ENCODE measurements at regions not wholly inside any gene's neighbourhood (a gene's known extent, or its start where the extent isn't known, plus 50 kb on each side); places are given as distances from the start of the nearest gene placed in this dataset.

DNA sequence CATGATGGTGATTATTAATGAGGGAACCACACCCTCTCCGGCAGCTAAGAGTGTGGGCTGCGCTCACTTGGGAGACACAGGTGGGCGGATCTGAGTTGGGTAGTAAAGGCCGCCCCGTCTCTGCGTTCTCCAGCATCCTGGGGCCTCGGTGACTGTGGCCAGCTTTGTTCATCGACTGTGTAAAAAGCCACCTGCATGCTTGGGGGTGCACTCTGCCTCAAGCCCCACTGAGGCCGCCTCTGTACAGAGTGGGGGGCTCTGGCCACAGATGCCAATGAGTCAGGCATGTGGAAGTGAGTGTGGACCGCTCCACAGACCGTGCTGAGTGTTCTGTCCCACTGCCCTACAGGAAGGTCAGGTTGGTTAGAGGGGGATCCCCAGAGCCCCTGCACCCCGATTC lies 192.7 kb downstream of the SHANK2 start:
- peaks cover 14% of the 10 kb centered on the region for H3K36me3 Mint-ChIP-seq (ENCODE audit: low read depth)
- Histone ChIP-seq H4K20me1 (replicated peaks; ENCODE audit: insufficient read depth) (no peaks in the 10 kb centered on the region; the same call in 1 of the 2 replicates), H3K27ac (ENCODE audit: low read depth) (no peak overlapping the region), H3K9me2 (ENCODE audit: insufficient read depth) (no peaks in the 10 kb centered on the region), H3K4me3 (no peak overlapping the region), H3K36me3 (ENCODE audit: insufficient read depth) (no peaks in the 10 kb centered on the region), H3K4me1 (ENCODE audit: insufficient read depth) (no peaks in the 10 kb centered on the region), H3K4me2 (no peak overlapping the region), H3K79me2 (replicated peaks; ENCODE audit: insufficient read depth) (no peaks in the 10 kb centered on the region), H3F3A (replicated peaks; ENCODE audit: low read depth) (no peaks in the 10 kb centered on the region), H2AFZ (no peak overlapping the region), H3K27me3 (ENCODE audit: insufficient read depth) (no peaks in the 10 kb centered on the region)
- DNase-seq (ENCODE audit: low spot score) (no peak), ATAC-seq (no peak)
- peaks cover 3% of the 10 kb centered on the region for H3K27me3 Mint-ChIP-seq (ENCODE audit: insufficient read depth, low read depth, poor library complexity)
- TF ChIP-seq POLR2AphosphoS5 (IDR thresholded peaks at IDR 0.05; ENCODE audit: low read depth) (no peak), EZH2phosphoT487 (IDR thresholded peaks at IDR 0.05; ENCODE audit: unreplicated experiment) (no peak), ZNF331 (CRISPR knock-in tag; IDR thresholded peaks at IDR 0.05; ENCODE audit: low read depth) (no peak), CREB1 (CRISPR knock-in tag; IDR thresholded peaks at IDR 0.05; ENCODE audit: low read depth) (no peak)
- TF ChIP-seq, protein P1, sequence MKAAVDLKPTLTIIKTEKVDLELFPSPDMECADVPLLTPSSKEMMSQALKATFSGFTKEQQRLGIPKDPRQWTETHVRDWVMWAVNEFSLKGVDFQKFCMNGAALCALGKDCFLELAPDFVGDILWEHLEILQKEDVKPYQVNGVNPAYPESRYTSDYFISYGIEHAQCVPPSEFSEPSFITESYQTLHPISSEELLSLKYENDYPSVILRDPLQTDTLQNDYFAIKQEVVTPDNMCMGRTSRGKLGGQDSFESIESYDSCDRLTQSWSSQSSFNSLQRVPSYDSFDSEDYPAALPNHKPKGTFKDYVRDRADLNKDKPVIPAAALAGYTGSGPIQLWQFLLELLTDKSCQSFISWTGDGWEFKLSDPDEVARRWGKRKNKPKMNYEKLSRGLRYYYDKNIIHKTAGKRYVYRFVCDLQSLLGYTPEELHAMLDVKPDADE (IDR thresholded peaks at IDR 0.05) = no peak
- TF ChIP-seq, protein P2, sequence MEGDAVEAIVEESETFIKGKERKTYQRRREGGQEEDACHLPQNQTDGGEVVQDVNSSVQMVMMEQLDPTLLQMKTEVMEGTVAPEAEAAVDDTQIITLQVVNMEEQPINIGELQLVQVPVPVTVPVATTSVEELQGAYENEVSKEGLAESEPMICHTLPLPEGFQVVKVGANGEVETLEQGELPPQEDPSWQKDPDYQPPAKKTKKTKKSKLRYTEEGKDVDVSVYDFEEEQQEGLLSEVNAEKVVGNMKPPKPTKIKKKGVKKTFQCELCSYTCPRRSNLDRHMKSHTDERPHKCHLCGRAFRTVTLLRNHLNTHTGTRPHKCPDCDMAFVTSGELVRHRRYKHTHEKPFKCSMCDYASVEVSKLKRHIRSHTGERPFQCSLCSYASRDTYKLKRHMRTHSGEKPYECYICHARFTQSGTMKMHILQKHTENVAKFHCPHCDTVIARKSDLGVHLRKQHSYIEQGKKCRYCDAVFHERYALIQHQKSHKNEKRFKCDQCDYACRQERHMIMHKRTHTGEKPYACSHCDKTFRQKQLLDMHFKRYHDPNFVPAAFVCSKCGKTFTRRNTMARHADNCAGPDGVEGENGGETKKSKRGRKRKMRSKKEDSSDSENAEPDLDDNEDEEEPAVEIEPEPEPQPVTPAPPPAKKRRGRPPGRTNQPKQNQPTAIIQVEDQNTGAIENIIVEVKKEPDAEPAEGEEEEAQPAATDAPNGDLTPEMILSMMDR (conservative IDR thresholded peaks at IDR 0.05; ENCODE audit: low read depth in 2 of 2) = no peak
- TF ChIP-seq, protein P3, sequence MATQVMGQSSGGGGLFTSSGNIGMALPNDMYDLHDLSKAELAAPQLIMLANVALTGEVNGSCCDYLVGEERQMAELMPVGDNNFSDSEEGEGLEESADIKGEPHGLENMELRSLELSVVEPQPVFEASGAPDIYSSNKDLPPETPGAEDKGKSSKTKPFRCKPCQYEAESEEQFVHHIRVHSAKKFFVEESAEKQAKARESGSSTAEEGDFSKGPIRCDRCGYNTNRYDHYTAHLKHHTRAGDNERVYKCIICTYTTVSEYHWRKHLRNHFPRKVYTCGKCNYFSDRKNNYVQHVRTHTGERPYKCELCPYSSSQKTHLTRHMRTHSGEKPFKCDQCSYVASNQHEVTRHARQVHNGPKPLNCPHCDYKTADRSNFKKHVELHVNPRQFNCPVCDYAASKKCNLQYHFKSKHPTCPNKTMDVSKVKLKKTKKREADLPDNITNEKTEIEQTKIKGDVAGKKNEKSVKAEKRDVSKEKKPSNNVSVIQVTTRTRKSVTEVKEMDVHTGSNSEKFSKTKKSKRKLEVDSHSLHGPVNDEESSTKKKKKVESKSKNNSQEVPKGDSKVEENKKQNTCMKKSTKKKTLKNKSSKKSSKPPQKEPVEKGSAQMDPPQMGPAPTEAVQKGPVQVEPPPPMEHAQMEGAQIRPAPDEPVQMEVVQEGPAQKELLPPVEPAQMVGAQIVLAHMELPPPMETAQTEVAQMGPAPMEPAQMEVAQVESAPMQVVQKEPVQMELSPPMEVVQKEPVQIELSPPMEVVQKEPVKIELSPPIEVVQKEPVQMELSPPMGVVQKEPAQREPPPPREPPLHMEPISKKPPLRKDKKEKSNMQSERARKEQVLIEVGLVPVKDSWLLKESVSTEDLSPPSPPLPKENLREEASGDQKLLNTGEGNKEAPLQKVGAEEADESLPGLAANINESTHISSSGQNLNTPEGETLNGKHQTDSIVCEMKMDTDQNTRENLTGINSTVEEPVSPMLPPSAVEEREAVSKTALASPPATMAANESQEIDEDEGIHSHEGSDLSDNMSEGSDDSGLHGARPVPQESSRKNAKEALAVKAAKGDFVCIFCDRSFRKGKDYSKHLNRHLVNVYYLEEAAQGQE (IDR thresholded peaks at IDR 0.05; ENCODE audit: unreplicated experiment) = no peak
- TF ChIP-seq, protein P4, sequence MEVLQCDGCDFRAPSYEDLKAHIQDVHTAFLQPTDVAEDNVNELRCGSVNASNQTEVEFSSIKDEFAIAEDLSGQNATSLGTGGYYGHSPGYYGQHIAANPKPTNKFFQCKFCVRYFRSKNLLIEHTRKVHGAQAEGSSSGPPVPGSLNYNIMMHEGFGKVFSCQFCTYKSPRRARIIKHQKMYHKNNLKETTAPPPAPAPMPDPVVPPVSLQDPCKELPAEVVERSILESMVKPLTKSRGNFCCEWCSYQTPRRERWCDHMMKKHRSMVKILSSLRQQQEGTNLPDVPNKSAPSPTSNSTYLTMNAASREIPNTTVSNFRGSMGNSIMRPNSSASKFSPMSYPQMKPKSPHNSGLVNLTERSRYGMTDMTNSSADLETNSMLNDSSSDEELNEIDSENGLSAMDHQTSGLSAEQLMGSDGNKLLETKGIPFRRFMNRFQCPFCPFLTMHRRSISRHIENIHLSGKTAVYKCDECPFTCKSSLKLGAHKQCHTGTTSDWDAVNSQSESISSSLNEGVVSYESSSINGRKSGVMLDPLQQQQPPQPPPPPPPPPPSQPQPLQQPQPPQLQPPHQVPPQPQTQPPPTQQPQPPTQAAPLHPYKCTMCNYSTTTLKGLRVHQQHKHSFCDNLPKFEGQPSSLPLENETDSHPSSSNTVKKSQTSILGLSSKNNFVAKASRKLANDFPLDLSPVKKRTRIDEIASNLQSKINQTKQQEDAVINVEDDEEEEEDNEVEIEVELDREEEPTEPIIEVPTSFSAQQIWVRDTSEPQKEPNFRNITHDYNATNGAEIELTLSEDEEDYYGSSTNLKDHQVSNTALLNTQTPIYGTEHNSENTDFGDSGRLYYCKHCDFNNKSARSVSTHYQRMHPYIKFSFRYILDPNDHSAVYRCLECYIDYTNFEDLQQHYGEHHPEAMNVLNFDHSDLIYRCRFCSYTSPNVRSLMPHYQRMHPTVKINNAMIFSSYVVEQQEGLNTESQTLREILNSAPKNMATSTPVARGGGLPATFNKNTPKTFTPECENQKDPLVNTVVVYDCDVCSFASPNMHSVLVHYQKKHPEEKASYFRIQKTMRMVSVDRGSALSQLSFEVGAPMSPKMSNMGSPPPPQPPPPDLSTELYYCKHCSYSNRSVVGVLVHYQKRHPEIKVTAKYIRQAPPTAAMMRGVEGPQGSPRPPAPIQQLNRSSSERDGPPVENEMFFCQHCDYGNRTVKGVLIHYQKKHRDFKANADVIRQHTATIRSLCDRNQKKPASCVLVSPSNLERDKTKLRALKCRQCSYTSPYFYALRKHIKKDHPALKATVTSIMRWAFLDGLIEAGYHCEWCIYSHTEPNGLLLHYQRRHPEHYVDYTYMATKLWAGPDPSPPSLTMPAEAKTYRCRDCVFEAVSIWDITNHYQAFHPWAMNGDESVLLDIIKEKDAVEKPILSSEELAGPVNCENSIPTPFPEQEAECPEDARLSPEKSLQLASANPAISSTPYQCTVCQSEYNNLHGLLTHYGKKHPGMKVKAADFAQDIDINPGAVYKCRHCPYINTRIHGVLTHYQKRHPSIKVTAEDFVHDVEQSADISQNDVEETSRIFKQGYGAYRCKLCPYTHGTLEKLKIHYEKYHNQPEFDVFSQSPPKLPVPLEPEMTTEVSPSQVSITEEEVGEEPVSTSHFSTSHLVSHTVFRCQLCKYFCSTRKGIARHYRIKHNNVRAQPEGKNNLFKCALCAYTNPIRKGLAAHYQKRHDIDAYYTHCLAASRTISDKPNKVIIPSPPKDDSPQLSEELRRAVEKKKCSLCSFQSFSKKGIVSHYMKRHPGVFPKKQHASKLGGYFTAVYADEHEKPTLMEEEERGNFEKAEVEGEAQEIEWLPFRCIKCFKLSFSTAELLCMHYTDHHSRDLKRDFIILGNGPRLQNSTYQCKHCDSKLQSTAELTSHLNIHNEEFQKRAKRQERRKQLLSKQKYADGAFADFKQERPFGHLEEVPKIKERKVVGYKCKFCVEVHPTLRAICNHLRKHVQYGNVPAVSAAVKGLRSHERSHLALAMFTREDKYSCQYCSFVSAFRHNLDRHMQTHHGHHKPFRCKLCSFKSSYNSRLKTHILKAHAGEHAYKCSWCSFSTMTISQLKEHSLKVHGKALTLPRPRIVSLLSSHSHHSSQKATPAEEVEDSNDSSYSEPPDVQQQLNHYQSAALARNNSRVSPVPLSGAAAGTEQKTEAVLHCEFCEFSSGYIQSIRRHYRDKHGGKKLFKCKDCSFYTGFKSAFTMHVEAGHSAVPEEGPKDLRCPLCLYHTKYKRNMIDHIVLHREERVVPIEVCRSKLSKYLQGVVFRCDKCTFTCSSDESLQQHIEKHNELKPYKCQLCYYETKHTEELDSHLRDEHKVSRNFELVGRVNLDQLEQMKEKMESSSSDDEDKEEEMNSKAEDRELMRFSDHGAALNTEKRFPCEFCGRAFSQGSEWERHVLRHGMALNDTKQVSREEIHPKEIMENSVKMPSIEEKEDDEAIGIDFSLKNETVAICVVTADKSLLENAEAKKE (CRISPR knock-in tag; IDR thresholded peaks at IDR 0.05) = no peak
- no peaks in the 10 kb centered on the region; the same call in 2 of the 3 replicates for H3K9me3 Mint-ChIP-seq
- H3K4me1 Mint-ChIP-seq = peaks cover 7% of the 10 kb centered on the region; the same call in 2 of the 3 replicates
- no peak overlapping the region for H3K27ac Mint-ChIP-seq
- no peak overlapping the region for H3K4me3 Mint-ChIP-seq
